K562 (cell line): ENCODE measurements at regions not wholly inside any gene's neighbourhood (a gene's known extent, or its start where the extent isn't known, plus 50 kb on each side); places are given as distances from the start of the nearest gene placed in this dataset.

ENCODE experiments used
- CTCF ChIP-seq, 3 experiments: IDR thresholded peaks in 2 of 3; conservative IDR thresholded peaks in 1 of 3; 2 replicates each; pipeline ENCODE4 v1.5.1; 2011 to 2012; ENCODE audit warnings: low read length in 3 of 3, mild to moderate bottlenecking in 3 of 3, control low read depth in 2 of 3, improper control_type of control experiment in 1 of 3, inconsistent platforms in 1 of 3, low read depth in 1 of 3, mixed read lengths in 1 of 3, moderate library complexity in 1 of 3; ENCODE audit not compliant: insufficient read depth in 2 of 3
- EP300 ChIP-seq: IDR thresholded peaks from 2 replicates; pipeline ENCODE4 v1.6.1; 2012; ENCODE audit warnings: low read length, improper control_type of control experiment
- EZH2 ChIP-seq: IDR thresholded peaks from 2 replicates; pipeline ENCODE4 v1.6.1; 2012; ENCODE audit warnings: low read depth, mild to moderate bottlenecking, inconsistent platforms, low read length, borderline replicate concordance
- HCFC1 ChIP-seq: IDR thresholded peaks from 2 replicates; pipeline ENCODE4 v1.6.1; 2012; ENCODE audit warnings: low read depth, low read length, improper control_type of control experiment
- RBM17 ChIP-seq: fragments of 200-400 bp; formaldehyde crosslinking; IDR thresholded peaks from 2 replicates; pipeline ENCODE4 v1.6.1; 2017; ENCODE audit warnings: low read depth, mild to moderate bottlenecking, low read length, borderline replicate concordance
- SMAD3 ChIP-seq: fragments of 450-650 bp; formaldehyde crosslinking; conservative IDR thresholded peaks from 2 replicates; pipeline ENCODE4 v1.4.0; 2020; ENCODE audit warnings: mild to moderate bottlenecking
- SMARCE1 ChIP-seq: fragments of 450-650 bp; IDR thresholded peaks from 2 replicates; pipeline ENCODE4 v1.7.1; 2016; ENCODE audit warnings: mild to moderate bottlenecking
- SMC3 ChIP-seq: conservative IDR thresholded peaks from 2 replicates; pipeline ENCODE4 v1.6.1; 2011; ENCODE audit warnings: low read depth, low read length, improper control_type of control experiment; ENCODE audit not compliant: insufficient read depth
- TF ChIP-seq, protein P1 (sequence below): fragments of 450-650 bp; IDR thresholded peaks from one replicate; pipeline ENCODE4 v1.6.1; 2018; ENCODE audit warnings: mild to moderate bottlenecking, moderate library complexity; ENCODE audit not compliant: partially characterized antibody
- TF ChIP-seq, protein P2 (sequence below): fragments of 450-650 bp; IDR thresholded peaks from 2 replicates; pipeline ENCODE4 v1.6.1; 2017; ENCODE audit warnings: antibody characterized with exemption, mild to moderate bottlenecking

GRCh38 chr2:164060031-164060430, 324.2 kb upstream of the FIGN start:
- TF ChIP-seq, protein P1, sequence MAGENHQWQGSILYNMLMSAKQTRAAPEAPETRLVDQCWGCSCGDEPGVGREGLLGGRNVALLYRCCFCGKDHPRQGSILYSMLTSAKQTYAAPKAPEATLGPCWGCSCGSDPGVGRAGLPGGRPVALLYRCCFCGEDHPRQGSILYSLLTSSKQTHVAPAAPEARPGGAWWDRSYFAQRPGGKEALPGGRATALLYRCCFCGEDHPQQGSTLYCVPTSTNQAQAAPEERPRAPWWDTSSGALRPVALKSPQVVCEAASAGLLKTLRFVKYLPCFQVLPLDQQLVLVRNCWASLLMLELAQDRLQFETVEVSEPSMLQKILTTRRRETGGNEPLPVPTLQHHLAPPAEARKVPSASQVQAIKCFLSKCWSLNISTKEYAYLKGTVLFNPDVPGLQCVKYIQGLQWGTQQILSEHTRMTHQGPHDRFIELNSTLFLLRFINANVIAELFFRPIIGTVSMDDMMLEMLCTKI, result no peak
- no peak for TF ChIP-seq EZH2
- TF ChIP-seq, protein P2, sequence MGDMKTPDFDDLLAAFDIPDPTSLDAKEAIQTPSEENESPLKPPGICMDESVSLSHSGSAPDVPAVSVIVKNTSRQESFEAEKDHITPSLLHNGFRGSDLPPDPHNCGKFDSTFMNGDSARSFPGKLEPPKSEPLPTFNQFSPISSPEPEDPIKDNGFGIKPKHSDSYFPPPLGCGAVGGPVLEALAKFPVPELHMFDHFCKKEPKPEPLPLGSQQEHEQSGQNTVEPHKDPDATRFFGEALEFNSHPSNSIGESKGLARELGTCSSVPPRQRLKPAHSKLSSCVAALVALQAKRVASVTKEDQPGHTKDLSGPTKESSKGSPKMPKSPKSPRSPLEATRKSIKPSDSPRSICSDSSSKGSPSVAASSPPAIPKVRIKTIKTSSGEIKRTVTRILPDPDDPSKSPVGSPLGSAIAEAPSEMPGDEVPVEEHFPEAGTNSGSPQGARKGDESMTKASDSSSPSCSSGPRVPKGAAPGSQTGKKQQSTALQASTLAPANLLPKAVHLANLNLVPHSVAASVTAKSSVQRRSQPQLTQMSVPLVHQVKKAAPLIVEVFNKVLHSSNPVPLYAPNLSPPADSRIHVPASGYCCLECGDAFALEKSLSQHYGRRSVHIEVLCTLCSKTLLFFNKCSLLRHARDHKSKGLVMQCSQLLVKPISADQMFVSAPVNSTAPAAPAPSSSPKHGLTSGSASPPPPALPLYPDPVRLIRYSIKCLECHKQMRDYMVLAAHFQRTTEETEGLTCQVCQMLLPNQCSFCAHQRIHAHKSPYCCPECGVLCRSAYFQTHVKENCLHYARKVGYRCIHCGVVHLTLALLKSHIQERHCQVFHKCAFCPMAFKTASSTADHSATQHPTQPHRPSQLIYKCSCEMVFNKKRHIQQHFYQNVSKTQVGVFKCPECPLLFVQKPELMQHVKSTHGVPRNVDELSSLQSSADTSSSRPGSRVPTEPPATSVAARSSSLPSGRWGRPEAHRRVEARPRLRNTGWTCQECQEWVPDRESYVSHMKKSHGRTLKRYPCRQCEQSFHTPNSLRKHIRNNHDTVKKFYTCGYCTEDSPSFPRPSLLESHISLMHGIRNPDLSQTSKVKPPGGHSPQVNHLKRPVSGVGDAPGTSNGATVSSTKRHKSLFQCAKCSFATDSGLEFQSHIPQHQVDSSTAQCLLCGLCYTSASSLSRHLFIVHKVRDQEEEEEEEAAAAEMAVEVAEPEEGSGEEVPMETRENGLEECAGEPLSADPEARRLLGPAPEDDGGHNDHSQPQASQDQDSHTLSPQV, result no peak
- no peak for TF ChIP-seq HCFC1
- no peak for TF ChIP-seq SMC3
- TF ChIP-seq SMARCE1, result no peak
- TF ChIP-seq SMAD3, result no peak
- TF ChIP-seq CTCF (IDR thresholded peaks at IDR 0.05 in 2 of 3, conservative IDR thresholded peaks at IDR 0.05 in 1 of 3; ENCODE audit: insufficient read depth in 2 of 3, low read depth in 1 of 3, low read length in 3 of 3), result no peak
- TF ChIP-seq RBM17, result no peak
- no peak for TF ChIP-seq EP300
